DOHH2 (cell line): ENCODE measurements at regions not wholly inside any gene's neighbourhood (a gene's known extent, or its start where the extent isn't known, plus 50 kb on each side); places are given as distances from the start of the nearest gene placed in this dataset.

Experiments used
- EZH2phosphoT487 ChIP-seq: fragments of 200-600 bp; sonication (generic); IDR thresholded peaks from 2 replicates; pipeline ENCODE4 v1.6.1; 2017; ENCODE audit warnings: borderline replicate concordance, mild to moderate bottlenecking, antibody characterized with exemption, low read length, moderate library complexity, mixed read lengths
- TF ChIP-seq, protein P1 (sequence below): fragments of 200-600 bp; sonication (generic); IDR thresholded peaks from one replicate; pipeline ENCODE4 v1.5.1; 2014; ENCODE audit warnings: antibody characterized with exemption, mild to moderate bottlenecking, low read depth, low read length; ENCODE audit not compliant: poor library complexity, severe bottlenecking

- TF ChIP-seq, protein P1, sequence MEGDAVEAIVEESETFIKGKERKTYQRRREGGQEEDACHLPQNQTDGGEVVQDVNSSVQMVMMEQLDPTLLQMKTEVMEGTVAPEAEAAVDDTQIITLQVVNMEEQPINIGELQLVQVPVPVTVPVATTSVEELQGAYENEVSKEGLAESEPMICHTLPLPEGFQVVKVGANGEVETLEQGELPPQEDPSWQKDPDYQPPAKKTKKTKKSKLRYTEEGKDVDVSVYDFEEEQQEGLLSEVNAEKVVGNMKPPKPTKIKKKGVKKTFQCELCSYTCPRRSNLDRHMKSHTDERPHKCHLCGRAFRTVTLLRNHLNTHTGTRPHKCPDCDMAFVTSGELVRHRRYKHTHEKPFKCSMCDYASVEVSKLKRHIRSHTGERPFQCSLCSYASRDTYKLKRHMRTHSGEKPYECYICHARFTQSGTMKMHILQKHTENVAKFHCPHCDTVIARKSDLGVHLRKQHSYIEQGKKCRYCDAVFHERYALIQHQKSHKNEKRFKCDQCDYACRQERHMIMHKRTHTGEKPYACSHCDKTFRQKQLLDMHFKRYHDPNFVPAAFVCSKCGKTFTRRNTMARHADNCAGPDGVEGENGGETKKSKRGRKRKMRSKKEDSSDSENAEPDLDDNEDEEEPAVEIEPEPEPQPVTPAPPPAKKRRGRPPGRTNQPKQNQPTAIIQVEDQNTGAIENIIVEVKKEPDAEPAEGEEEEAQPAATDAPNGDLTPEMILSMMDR = no peak
- no peak for TF ChIP-seq EZH2phosphoT487
These were observed 92.1 kb upstream of the KRR1 start for GRCh38 chr12:75603475-75603874.
